ENCODE measurements at regions not wholly inside any gene's neighbourhood (a gene's known extent, or its start where the extent isn't known, plus 50 kb on each side); places are given as distances from the start of the nearest gene placed in this dataset.

DNA sequence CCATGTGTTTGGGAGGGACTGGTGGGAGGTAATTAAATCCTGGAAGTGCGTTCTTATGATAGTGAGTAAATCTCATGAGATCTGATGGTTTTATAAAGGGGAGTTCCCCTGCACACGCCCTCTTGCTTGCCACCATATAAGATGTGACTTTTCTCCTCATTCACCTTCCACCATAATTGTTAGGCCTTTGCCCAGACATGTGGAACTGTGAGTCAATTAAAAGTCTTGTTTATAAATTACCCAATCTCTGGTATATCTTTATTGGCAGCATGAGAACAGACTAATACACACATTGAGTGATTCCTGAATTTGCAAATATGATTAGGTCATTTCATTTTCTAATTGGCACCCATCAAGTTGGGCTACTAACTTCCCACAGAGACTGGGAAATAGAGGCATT lies 977.2 kb downstream of the SLITRK1 start:
- no peaks in the 10 kb centered on the region for H3K9me3 ChIP-seq (ENCODE audit: low read length)
- no peaks in the 10 kb centered on the region for H3K36me3 ChIP-seq (ENCODE audit: low read depth, low read length)
- ATAC-seq (no peak), DNase-seq (no peak)
- no peak overlapping the region for H3K9ac ChIP-seq (ENCODE audit: low read length)
- CTCF ChIA-PET: no interaction called here
- no peaks in the 10 kb centered on the region for H4K20me1 ChIP-seq (ENCODE audit: low read length)
- POLR2A ChIA-PET (ENCODE audit: unreplicated experiment): no interaction called here
- H3K27ac ChIP-seq (ENCODE audit: low read length): no peak overlapping the region
- BruUV-seq (replicated peaks): no TSS peak
- intact Hi-C loops (cut with micrococcal nuclease): no loop called here
- no peaks in the 10 kb centered on the region for H3F3A ChIP-seq (ENCODE audit: low read length, unreplicated experiment)
- H3K9me2 ChIP-seq (replicated peaks; ENCODE audit: low read length): no peaks in the 10 kb centered on the region
- no peaks in the 10 kb centered on the region for H3K4me1 ChIP-seq (ENCODE audit: insufficient read depth, low read length)
- H3K4me2 ChIP-seq (ENCODE audit: low read length): no peak overlapping the region
- H3K27me3 ChIP-seq (ENCODE audit: low read length): no peaks in the 10 kb centered on the region
- no peak overlapping the region for H2AFZ ChIP-seq (ENCODE audit: low read length)
- H3K79me2 ChIP-seq (ENCODE audit: low read length): no peaks in the 10 kb centered on the region
- H3K4me3 ChIP-seq (ENCODE audit: low read length): no peak overlapping the region
- TF ChIP-seq CTCF (conservative IDR thresholded peaks at IDR 0.05; ENCODE audit: low read depth, low read length) (no peak), EZH2phosphoT487 (IDR thresholded peaks at IDR 0.05; ENCODE audit: borderline replicate concordance, low read length) (no peak), EZH2 (IDR thresholded peaks at IDR 0.05; ENCODE audit: low read length, unreplicated experiment) (no peak)

- ChIA-PET POLR2A (ENCODE audit: unreplicated experiment) (no interaction called here), CTCF (no interaction called here)
- intact Hi-C loops (cut with micrococcal nuclease): no loop called here
- H3K27ac ChIP-seq (ENCODE audit: low read length): no peak overlapping the region
- H2AFZ ChIP-seq (ENCODE audit: low read length): no peak overlapping the region
- H3K9ac ChIP-seq (ENCODE audit: low read length): no peak overlapping the region
- no TSS peak for BruUV-seq (replicated peaks)
- H3F3A ChIP-seq (ENCODE audit: low read length, unreplicated experiment): no peaks in the 10 kb centered on the region
- no peaks in the 10 kb centered on the region for H3K4me1 ChIP-seq (ENCODE audit: insufficient read depth, low read length)
- H3K9me3 ChIP-seq (ENCODE audit: low read length): no peaks in the 10 kb centered on the region
- no peaks in the 10 kb centered on the region for H3K27me3 ChIP-seq (ENCODE audit: low read length)
- TF ChIP-seq EZH2 (IDR thresholded peaks at IDR 0.05; ENCODE audit: low read length, unreplicated experiment) (no peak), CTCF (conservative IDR thresholded peaks at IDR 0.05; ENCODE audit: low read depth, low read length) (no peak), EZH2phosphoT487 (IDR thresholded peaks at IDR 0.05; ENCODE audit: borderline replicate concordance, low read length) (no peak)
- no peak overlapping the region for H3K4me2 ChIP-seq (ENCODE audit: low read length)
- H4K20me1 ChIP-seq (ENCODE audit: low read length): no peaks in the 10 kb centered on the region
- H3K9me2 ChIP-seq (replicated peaks; ENCODE audit: low read length): no peaks in the 10 kb centered on the region
- no peak for ATAC-seq
- no peaks in the 10 kb centered on the region for H3K79me2 ChIP-seq (ENCODE audit: low read length)
- no peak overlapping the region for H3K4me3 ChIP-seq (ENCODE audit: low read length)
- DNase-seq: no peak
- no peaks in the 10 kb centered on the region for H3K36me3 ChIP-seq (ENCODE audit: low read depth, low read length)
Measured at GRCh38 chr13:82900453-82900852, 981.8 kb downstream of the SLITRK1 start.

- no peaks in the 10 kb centered on the region for H3K36me3 ChIP-seq (ENCODE audit: low read depth, low read length)
- H3K27me3 ChIP-seq (ENCODE audit: low read length): no peaks in the 10 kb centered on the region
- no peaks in the 10 kb centered on the region for H4K20me1 ChIP-seq (ENCODE audit: low read length)
- no peak overlapping the region for H3K9ac ChIP-seq (ENCODE audit: low read length)
- intact Hi-C loops (cut with micrococcal nuclease): no loop called here
- no peaks in the 10 kb centered on the region for H3K79me2 ChIP-seq (ENCODE audit: low read length)
- H3K27ac ChIP-seq (ENCODE audit: low read length): no peak overlapping the region
- ATAC-seq: no peak
- no peak overlapping the region for H2AFZ ChIP-seq (ENCODE audit: low read length)
- H3K9me3 ChIP-seq (ENCODE audit: low read length): no peaks in the 10 kb centered on the region
- CTCF ChIA-PET: no interaction called here
- no peak overlapping the region for H3K4me3 ChIP-seq (ENCODE audit: low read length)
- TF ChIP-seq EZH2phosphoT487 (IDR thresholded peaks at IDR 0.05; ENCODE audit: borderline replicate concordance, low read length) (no peak), CTCF (conservative IDR thresholded peaks at IDR 0.05; ENCODE audit: low read depth, low read length) (no peak), EZH2 (IDR thresholded peaks at IDR 0.05; ENCODE audit: low read length, unreplicated experiment) (no peak)
- no TSS peak for BruUV-seq (replicated peaks)
- H3K4me1 ChIP-seq (ENCODE audit: insufficient read depth, low read length): no peaks in the 10 kb centered on the region
- POLR2A ChIA-PET (ENCODE audit: unreplicated experiment): no interaction called here
- no peaks in the 10 kb centered on the region for H3F3A ChIP-seq (ENCODE audit: low read length, unreplicated experiment)
- H3K4me2 ChIP-seq (ENCODE audit: low read length): no peak overlapping the region
- no peaks in the 10 kb centered on the region for H3K9me2 ChIP-seq (replicated peaks; ENCODE audit: low read length)
- no peak for DNase-seq
Measured at GRCh38 chr13:82898586-82898985, 983.7 kb downstream of the SLITRK1 start.
